DND-41 (cell line): ENCODE measurements at regions not wholly inside any gene's neighbourhood (a gene's known extent, or its start where the extent isn't known, plus 50 kb on each side); places are given as distances from the start of the nearest gene placed in this dataset.

ENCODE experiments used
- CTCF ChIP-seq: IDR thresholded peaks from 2 replicates; pipeline ENCODE4 v1.5.1; 2012; ENCODE audit warnings: borderline replicate concordance, low read length, moderate library complexity, mild to moderate bottlenecking; ENCODE audit not compliant: poor library complexity, severe bottlenecking; ENCODE audit errors: extremely low read depth
- EZH2 ChIP-seq: IDR thresholded peaks from 3 replicates; pipeline ENCODE4 v1.6.1; 2012; ENCODE audit warnings: borderline replicate concordance, low read depth, mild to moderate bottlenecking, moderate library complexity, low read length, inconsistent platforms; ENCODE audit not compliant: severe bottlenecking

DNA sequence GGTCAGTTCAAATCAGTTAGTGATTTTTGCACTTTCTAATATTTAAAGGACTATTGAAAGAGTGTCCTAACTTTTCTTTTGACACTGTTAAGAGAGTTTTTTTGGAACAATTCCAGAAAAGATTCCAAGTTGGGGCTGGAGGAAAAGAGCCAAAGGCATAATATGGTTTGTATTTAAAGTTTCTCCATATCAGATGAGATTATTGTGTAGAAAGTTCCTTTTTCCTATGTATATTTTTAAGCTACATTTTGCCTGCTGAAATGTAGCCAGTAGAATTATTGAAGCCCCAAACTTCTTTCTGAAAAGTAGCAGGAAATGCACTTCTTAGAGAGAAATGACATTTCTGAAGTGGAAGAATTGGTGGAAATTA lies 136.5 kb upstream of the TSC22D2 start:
- TF ChIP-seq CTCF (no peak), EZH2 (no peak)
